Osteoblast (primary cell): ENCODE measurements at regions not wholly inside any gene's neighbourhood (a gene's known extent, or its start where the extent isn't known, plus 50 kb on each side); places are given as distances from the start of the nearest gene placed in this dataset.
A peak's percentile ranks its signal among the peaks of the same experiment; 100 is the strongest.

Experiments
- DNase-seq: peaks from one replicate; pipeline ENCODE4 v3.0.0; 2011; ENCODE audit warnings: low spot score, mixed read lengths; ENCODE audit not compliant: insufficient read length; ENCODE audit errors: missing footprints
- H2AFZ ChIP-seq: 2 replicates; pipeline ENCODE4 v1.6.0; 2011; ENCODE audit warnings: mild to moderate bottlenecking, low read length
- H3K27ac ChIP-seq: 2 replicates; pipeline ENCODE4 v1.5.1; 2011; ENCODE audit warnings: mild to moderate bottlenecking, low read depth, low read length, moderate library complexity
- H3K27me3 ChIP-seq: 2 replicates; pipeline ENCODE4 v1.6.0; 2012; ENCODE audit warnings: mild to moderate bottlenecking, control low read depth, inconsistent platforms, low read length, moderate library complexity; ENCODE audit not compliant: insufficient read depth
- H3K36me3 ChIP-seq: 2 replicates; pipeline ENCODE4 v1.5.1; 2011; ENCODE audit warnings: mild to moderate bottlenecking, low read length, control low read depth, moderate library complexity; ENCODE audit not compliant: insufficient read depth
- H3K4me1 ChIP-seq: 2 replicates; pipeline ENCODE4 v1.5.1; 2011; ENCODE audit warnings: mild to moderate bottlenecking, low read length, control low read depth, moderate library complexity; ENCODE audit not compliant: insufficient read depth
- H3K4me2 ChIP-seq: 2 replicates; pipeline ENCODE4 v1.6.0; 2011; ENCODE audit warnings: mild to moderate bottlenecking, low read length; ENCODE audit not compliant: insufficient read depth
- H3K4me3 ChIP-seq: fragments of 200-600 bp; sonication (generic); 3 replicates; pipeline ENCODE4 v1.5.1; 2012; ENCODE audit warnings: mild to moderate bottlenecking, low read length, inconsistent platforms; ENCODE audit not compliant: insufficient read depth
- H3K79me2 ChIP-seq: 2 replicates; pipeline ENCODE4 v1.6.0; 2012; ENCODE audit warnings: mild to moderate bottlenecking, low read length, control low read depth, inconsistent platforms; ENCODE audit not compliant: insufficient read depth
- H3K9me3 ChIP-seq: 2 replicates; pipeline ENCODE4 v1.5.1; 2011; ENCODE audit warnings: low read depth, low read length, control low read depth
- H4K20me1 ChIP-seq: 2 replicates; pipeline ENCODE4 v1.6.0; 2012; ENCODE audit warnings: mild to moderate bottlenecking, low read length, control low read depth; ENCODE audit not compliant: insufficient read depth
- TF ChIP-seq, protein P1 (sequence below): IDR thresholded peaks from 2 replicates; pipeline ENCODE4 v1.5.1; 2011; ENCODE audit warnings: mild to moderate bottlenecking, low read depth, low read length, moderate library complexity; ENCODE audit errors: extremely low read depth

- H3K27ac ChIP-seq, result no peak overlapping the region
- TF ChIP-seq, protein P1, sequence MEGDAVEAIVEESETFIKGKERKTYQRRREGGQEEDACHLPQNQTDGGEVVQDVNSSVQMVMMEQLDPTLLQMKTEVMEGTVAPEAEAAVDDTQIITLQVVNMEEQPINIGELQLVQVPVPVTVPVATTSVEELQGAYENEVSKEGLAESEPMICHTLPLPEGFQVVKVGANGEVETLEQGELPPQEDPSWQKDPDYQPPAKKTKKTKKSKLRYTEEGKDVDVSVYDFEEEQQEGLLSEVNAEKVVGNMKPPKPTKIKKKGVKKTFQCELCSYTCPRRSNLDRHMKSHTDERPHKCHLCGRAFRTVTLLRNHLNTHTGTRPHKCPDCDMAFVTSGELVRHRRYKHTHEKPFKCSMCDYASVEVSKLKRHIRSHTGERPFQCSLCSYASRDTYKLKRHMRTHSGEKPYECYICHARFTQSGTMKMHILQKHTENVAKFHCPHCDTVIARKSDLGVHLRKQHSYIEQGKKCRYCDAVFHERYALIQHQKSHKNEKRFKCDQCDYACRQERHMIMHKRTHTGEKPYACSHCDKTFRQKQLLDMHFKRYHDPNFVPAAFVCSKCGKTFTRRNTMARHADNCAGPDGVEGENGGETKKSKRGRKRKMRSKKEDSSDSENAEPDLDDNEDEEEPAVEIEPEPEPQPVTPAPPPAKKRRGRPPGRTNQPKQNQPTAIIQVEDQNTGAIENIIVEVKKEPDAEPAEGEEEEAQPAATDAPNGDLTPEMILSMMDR, result no peak
- H3K27me3 ChIP-seq, result no peaks in the 10 kb centered on the region
- H4K20me1 ChIP-seq, result no peaks in the 10 kb centered on the region
- no peak overlapping the region for H3K4me2 ChIP-seq
- no peak for DNase-seq
- H3K9me3 ChIP-seq, result no peaks in the 10 kb centered on the region
- H3K36me3 ChIP-seq, result no peaks in the 10 kb centered on the region
- H3K79me2 ChIP-seq, result no peaks in the 10 kb centered on the region
- no peaks in the 10 kb centered on the region for H3K4me1 ChIP-seq
- H3K4me3 ChIP-seq, result no peak overlapping the region
- H2AFZ ChIP-seq, result no peak overlapping the region
These were observed 71.5 kb upstream of the SLC39A8 start for GRCh38 chr4:102416765-102417164.

DNA sequence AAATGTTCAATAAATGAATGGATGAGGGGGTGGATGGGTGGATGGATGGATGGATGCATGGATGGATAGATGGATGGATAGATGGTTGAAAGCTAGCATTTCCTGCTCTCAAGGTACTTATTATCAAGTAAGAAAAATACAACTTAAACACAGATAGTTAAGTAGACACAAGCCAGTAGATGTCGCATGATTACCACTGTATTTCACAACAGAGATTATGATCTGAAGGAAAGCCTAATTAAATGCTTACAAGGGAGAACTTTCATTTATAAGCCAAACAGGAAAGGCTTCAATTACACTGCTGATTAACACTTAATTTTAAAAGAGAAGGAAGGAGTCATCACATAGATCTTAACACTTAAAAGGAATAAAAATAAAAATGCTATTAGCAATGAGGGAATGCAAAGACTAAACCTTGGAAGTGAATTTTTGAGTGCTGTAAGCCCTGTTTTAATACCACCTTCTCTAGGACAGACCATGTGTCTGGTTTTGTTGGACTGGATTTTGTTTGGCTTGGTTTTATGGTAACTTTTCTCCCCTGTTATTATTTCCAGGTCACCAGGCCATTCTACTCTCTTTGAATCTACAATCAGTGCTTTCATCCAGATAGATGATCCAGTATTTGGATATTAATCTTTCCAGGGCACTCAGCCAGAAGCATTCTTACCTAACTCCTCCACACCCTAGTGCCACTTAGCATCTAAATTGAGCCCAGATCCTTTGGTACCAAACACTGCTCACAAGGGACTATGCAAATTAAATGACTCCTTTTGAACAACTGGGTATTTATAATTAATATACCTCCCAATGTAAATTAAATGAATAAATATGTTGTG is 75.5 kb upstream of the SLC39A8 start:
- Histone ChIP-seq H4K20me1 (no peaks in the 10 kb centered on the region), H3K79me2 (no peaks in the 10 kb centered on the region), H3K4me1 (no peaks in the 10 kb centered on the region), H3K4me3 (no peak overlapping the region), H3K27me3 (no peaks in the 10 kb centered on the region), H2AFZ (no peak overlapping the region), H3K27ac (no peak overlapping the region), H3K9me3 (no peaks in the 10 kb centered on the region), H3K36me3 (no peaks in the 10 kb centered on the region), H3K4me2 (no peak overlapping the region)
- DNase-seq, result no peak
- TF ChIP-seq, protein P1, result peak; percentile 46

DNA sequence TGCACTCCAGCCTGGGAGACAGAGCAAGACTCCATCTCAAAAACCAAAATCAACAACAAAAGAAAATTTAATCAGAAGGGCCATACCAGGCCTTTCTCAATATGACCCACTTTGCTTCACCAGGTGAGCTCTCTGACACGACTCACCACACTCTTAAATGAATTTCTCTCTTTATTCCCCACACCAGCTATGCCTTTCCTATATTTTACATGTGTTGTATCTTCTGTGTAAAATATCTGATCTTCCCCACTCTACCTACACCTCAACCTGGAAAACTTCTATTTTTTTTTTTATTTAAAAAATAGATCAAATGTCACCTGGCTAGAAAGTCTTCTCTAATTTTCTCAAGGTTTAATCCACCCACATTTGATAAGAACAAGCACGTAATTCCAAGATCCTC is 77.6 kb upstream of the SLC39A8 start:
- no peak overlapping the region for H3K4me3 ChIP-seq
- H4K20me1 ChIP-seq, result no peaks in the 10 kb centered on the region
- DNase-seq, result no peak
- H2AFZ ChIP-seq, result no peak overlapping the region
- no peak overlapping the region for H3K4me2 ChIP-seq
- no peaks in the 10 kb centered on the region for H3K36me3 ChIP-seq
- H3K4me1 ChIP-seq, result no peaks in the 10 kb centered on the region
- H3K27ac ChIP-seq, result no peak overlapping the region
- H3K27me3 ChIP-seq, result no peaks in the 10 kb centered on the region
- H3K79me2 ChIP-seq, result no peaks in the 10 kb centered on the region
- TF ChIP-seq, protein P1, result no peak
- no peaks in the 10 kb centered on the region for H3K9me3 ChIP-seq

DNA sequence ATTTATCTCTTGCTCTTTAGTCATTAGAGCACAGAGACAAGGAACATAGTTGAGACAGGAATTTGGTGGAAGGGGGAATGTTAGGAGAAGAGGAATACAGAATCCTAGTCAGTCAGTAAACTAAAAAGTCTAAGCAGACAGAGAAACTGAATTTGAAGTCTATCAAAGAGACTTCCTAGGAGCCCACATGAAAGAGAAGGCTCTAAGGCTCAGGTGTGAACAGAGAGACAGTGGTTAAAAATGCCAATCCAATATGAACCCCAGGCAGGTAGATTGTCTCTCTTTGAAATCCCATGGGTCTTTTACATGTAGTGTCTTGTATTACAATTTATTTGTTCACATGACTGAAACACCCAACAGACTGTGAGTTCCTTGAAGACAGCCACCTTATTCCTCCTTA is 77.8 kb upstream of the NFKB1 start:
- Histone ChIP-seq H2AFZ (no peak overlapping the region), H3K4me2 (no peak overlapping the region), H4K20me1 (no peaks in the 10 kb centered on the region), H3K79me2 (no peaks in the 10 kb centered on the region), H3K36me3 (no peaks in the 10 kb centered on the region), H3K4me3 (no peak overlapping the region), H3K27ac (no peak overlapping the region), H3K4me1 (no peaks in the 10 kb centered on the region), H3K27me3 (no peaks in the 10 kb centered on the region), H3K9me3 (no peaks in the 10 kb centered on the region)
- TF ChIP-seq, protein P1, result no peak
- no peak for DNase-seq
